HEK293T (cell line): ENCODE measurements at regions not wholly inside any gene's neighbourhood (a gene's known extent, or its start where the extent isn't known, plus 50 kb on each side); places are given as distances from the start of the nearest gene placed in this dataset.

Experiments used
- CTCF ChIA-PET: fragments of 350-600 bp; formaldehyde crosslinking; extraction: SDS; loops from one replicate; lab custom pipeline; 2021; ENCODE audit warnings: antibody characterized with exemption, inconsistent platforms; lab: Yijun Ruan, JAX
- POLR2A ChIA-PET: fragments of 350-600 bp; formaldehyde crosslinking; extraction: SDS; loops from one replicate; lab custom pipeline; 2020; ENCODE audit warnings: antibody characterized with exemption, inconsistent platforms; lab: Yijun Ruan, JAX
- DNase-seq: peaks from one replicate; pipeline ENCODE4 v3.0.0; 2012; ENCODE audit warnings: mixed read lengths; ENCODE audit errors: extremely low spot score
- ARNT ChIP-seq: fragments of 450-650 bp; IDR thresholded peaks from 2 replicates; pipeline ENCODE4 v1.6.1; 2017; ENCODE audit warnings: mild to moderate bottlenecking
- BHLHE40 ChIP-seq: fragments of 450-650 bp; IDR thresholded peaks from 2 replicates; pipeline ENCODE4 v1.6.1; 2016; ENCODE audit warnings: mild to moderate bottlenecking, moderate library complexity, borderline replicate concordance
- CTBP1 ChIP-seq: fragments of 450-650 bp; IDR thresholded peaks from 2 replicates; pipeline ENCODE4 v1.6.1; 2016; ENCODE audit warnings: borderline replicate concordance
- ELF4 ChIP-seq: fragments of 450-650 bp; IDR thresholded peaks from 2 replicates; pipeline ENCODE4 v1.6.1; 2017; ENCODE audit warnings: antibody characterized with exemption
- FOXA1 ChIP-seq: fragments of 450-650 bp; IDR thresholded peaks from 2 replicates; pipeline ENCODE4 v1.6.1; 2016; ENCODE audit warnings: mild to moderate bottlenecking
- FOXK2 ChIP-seq: fragments of 450-650 bp; IDR thresholded peaks from 2 replicates; pipeline ENCODE4 v1.6.1; 2016; ENCODE audit warnings: mild to moderate bottlenecking
- FOXM1 ChIP-seq: fragments of 450-650 bp; IDR thresholded peaks from 2 replicates; pipeline ENCODE4 v1.6.1; 2017; ENCODE audit warnings: mild to moderate bottlenecking, borderline replicate concordance
- HDGF ChIP-seq: fragments of 450-650 bp; IDR thresholded peaks from 2 replicates; pipeline ENCODE4 v1.6.1; 2017; ENCODE audit warnings: antibody characterized with exemption, borderline replicate concordance
- L3MBTL2 ChIP-seq: fragments of 450-650 bp; conservative IDR thresholded peaks from 2 replicates; pipeline ENCODE4 v1.6.1; 2016; ENCODE audit warnings: mild to moderate bottlenecking
- LEF1 ChIP-seq: fragments of 450-650 bp; IDR thresholded peaks from 2 replicates; pipeline ENCODE4 v1.6.1; 2017; ENCODE audit warnings: mild to moderate bottlenecking, borderline replicate concordance
- NFRKB ChIP-seq: fragments of 450-650 bp; IDR thresholded peaks from 2 replicates; pipeline ENCODE4 v1.6.1; 2016; ENCODE audit warnings: mild to moderate bottlenecking, moderate library complexity
- SP1 ChIP-seq: fragments of 450-650 bp; IDR thresholded peaks from 2 replicates; pipeline ENCODE4 v1.6.1; 2017
- SUZ12 ChIP-seq: fragments of 450-650 bp; IDR thresholded peaks from 2 replicates; pipeline ENCODE4 v1.6.1; 2016; ENCODE audit warnings: mild to moderate bottlenecking
- TARDBP ChIP-seq: fragments of 450-650 bp; IDR thresholded peaks from 2 replicates; pipeline ENCODE4 v1.6.1; 2016
- ZNF384 ChIP-seq: fragments of 450-650 bp; IDR thresholded peaks from 2 replicates; pipeline ENCODE4 v1.6.1; 2016
- TF ChIP-seq, protein P1 (sequence below): fragments of 450-650 bp; IDR thresholded peaks from 2 replicates; pipeline ENCODE4 v1.6.1; 2016

DNA sequence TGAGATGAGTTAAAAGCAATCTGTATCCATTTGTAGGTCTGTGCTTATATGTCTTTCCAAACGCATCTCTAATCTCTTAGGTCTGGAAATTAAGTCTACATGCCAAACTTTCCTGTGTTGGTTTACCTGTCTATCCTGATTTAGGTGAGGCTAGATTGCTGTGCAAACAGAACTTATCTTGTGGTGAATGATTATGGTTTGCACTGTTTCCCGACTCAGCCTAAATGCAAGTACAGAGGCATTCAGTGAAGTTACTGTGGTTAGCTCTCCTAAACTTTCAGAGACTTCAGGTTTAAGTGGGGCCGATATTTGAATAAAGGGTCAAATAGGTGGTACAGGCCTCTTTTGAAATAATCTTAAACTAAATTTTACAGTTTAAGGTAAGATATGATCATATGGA lies 103.5 kb downstream of the ICOS start:
- no peak for DNase-seq
- CTCF ChIA-PET, result no interaction called here
- TF ChIP-seq ELF4 (no peak), CTBP1 (no peak), NFRKB (no peak), FOXK2 (no peak), SP1 (no peak), TARDBP (no peak), SUZ12 (no peak), L3MBTL2 (no peak), FOXM1 (no peak), LEF1 (no peak), HDGF (no peak)
- TF ChIP-seq, protein P1, sequence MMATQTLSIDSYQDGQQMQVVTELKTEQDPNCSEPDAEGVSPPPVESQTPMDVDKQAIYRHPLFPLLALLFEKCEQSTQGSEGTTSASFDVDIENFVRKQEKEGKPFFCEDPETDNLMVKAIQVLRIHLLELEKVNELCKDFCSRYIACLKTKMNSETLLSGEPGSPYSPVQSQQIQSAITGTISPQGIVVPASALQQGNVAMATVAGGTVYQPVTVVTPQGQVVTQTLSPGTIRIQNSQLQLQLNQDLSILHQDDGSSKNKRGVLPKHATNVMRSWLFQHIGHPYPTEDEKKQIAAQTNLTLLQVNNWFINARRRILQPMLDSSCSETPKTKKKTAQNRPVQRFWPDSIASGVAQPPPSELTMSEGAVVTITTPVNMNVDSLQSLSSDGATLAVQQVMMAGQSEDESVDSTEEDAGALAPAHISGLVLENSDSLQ, result no peak
- POLR2A ChIA-PET, result no interaction called here

DNA sequence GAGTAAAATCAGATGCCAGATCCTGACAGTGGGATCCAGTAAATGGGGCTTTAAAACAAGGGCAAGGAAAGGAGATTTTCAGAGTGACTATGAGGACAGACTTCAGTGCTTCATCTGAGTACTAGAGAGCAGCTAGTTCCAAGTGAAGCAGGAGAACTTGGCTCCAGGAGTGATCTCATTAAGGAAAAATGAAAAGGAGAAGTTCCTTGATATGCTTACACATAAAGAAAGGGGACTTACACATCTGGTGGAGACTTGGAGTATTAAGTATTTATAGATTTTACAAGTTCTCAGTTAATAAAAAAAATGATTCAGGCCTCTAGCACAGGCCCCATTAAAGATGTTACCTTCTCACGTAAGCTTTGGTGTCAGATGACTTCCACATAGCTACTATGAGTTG lies 105.8 kb downstream of the ICOS start:
- TF ChIP-seq SUZ12, result no peak
- no peak for TF ChIP-seq FOXA1
- no peak for TF ChIP-seq LEF1
- no peak for TF ChIP-seq FOXM1
- TF ChIP-seq FOXK2, result no peak
- TF ChIP-seq CTBP1, result no peak
- TF ChIP-seq NFRKB, result no peak
- TF ChIP-seq L3MBTL2, result no peak
- no peak for TF ChIP-seq ARNT
- no peak for TF ChIP-seq SP1
- TF ChIP-seq HDGF, result no peak
- no peak for TF ChIP-seq ELF4
- TF ChIP-seq TARDBP, result no peak
- POLR2A ChIA-PET, result no interaction called here
- no peak for DNase-seq
- CTCF ChIA-PET, result no interaction called here

DNA sequence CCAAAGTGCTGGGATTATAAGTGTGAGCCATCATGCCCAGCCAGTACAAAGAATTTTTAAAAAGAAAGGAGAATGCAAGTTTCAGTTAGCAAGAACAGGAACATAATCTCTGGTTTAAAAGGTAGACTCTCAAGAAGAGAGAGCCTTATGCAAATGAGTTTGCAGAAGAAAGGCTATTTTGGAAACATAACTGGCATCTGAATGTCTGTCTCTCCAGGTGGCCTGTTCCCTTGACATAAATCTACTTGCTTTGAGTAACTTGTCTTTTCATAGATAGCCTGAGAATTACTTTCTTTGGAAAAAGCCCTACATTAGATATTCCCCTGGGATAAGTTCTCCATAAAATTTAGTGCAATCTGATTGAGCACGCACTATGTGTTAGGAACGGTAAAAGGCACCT lies 109.6 kb downstream of the ICOS start:
- ChIA-PET POLR2A (no interaction called here), CTCF (no interaction called here)
- TF ChIP-seq ZNF384 (no peak), L3MBTL2 (no peak), SP1 (no peak), NFRKB (no peak), BHLHE40 (no peak), HDGF (no peak), LEF1 (no peak), FOXA1 (no peak), ELF4 (no peak), CTBP1 (no peak), ARNT (no peak), TARDBP (no peak), SUZ12 (no peak), FOXM1 (no peak)
- TF ChIP-seq, protein P1, result no peak
- no peak for DNase-seq

DNA sequence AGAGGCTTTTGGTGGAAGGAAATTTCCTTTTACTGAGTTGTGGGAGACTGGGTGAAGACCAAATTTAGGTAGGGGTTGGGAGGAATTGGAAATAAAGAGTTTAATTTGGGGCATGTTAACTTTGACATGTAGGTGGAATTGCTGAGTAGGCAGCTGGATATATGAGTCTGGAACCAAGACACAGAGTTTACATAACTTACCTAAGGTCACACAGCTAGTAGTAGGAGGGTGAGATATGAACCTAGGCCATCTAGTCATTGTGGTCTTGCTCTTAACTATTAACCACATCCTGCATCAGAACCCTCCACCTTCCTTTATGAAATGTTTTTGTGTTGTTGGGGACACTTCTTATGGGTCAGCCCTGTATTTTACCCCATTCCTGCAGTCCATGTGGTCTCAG lies 113.1 kb downstream of the ICOS start:
- POLR2A ChIA-PET, result no interaction called here
- CTCF ChIA-PET, result no interaction called here
- DNase-seq, result no peak
- TF ChIP-seq HDGF, result no peak
- no peak for TF ChIP-seq ARNT
- no peak for TF ChIP-seq SP1
- no peak for TF ChIP-seq L3MBTL2
- TF ChIP-seq ELF4, result no peak
- no peak for TF ChIP-seq FOXM1
- no peak for TF ChIP-seq ZNF384
- TF ChIP-seq LEF1, result no peak
- TF ChIP-seq, protein P1, result no peak
- TF ChIP-seq NFRKB, result no peak

DNA sequence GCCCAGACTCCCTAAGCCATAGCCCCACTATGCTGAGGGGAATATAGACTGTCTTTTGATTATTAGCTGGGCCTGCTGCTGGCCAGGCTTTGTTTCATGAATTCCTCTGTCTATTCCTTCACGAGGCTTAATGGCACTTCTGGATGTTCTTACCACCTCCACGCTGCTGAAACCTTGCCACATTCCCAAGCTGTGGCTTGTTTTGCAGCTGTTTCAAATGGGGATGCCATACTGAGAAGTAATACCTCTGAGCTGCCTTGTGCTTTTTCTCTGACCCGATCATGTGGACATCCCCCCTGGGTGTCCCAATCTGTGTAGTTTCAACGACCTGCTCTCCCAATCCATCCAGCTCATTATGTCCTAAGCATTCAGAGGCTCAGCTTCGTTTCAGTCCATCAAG lies 114.1 kb downstream of the ICOS start:
- TF ChIP-seq SUZ12, result no peak
- no peak for TF ChIP-seq CTBP1
- TF ChIP-seq FOXA1, result no peak
- no peak for TF ChIP-seq HDGF
- no peak for TF ChIP-seq FOXM1
- TF ChIP-seq BHLHE40, result no peak
- no peak for TF ChIP-seq FOXK2
- no peak for TF ChIP-seq ELF4
- TF ChIP-seq ZNF384, result no peak
- no peak for TF ChIP-seq ARNT
- ChIA-PET POLR2A (no interaction called here), CTCF (no interaction called here)
- DNase-seq, result no peak

DNA sequence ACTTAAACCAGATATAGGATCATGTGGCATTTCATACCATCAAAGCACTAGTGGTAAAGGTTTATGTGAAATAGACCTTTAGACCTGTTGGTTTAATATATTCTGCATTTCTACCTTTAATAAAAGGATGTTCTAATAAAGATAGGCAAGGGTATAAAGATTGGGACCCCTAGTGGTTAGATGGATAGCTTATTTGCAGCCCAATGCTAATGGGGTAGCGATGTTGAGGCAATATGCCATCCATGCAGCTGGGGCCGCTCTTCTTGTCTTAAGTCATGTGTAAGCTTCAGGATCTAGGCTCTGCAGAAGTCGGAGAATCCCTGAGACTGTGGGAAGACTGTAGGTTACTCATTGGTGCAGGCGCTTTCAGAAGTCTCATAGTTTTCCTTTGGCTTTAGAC lies 114.9 kb downstream of the ICOS start:
- TF ChIP-seq BHLHE40, result no peak
- ChIA-PET POLR2A (no interaction called here), CTCF (interaction anchor here (0.6 kb wide), 1 partner anchor 235 kb away, joined by 7 read pairs; no protein-coding TSS in a partner anchor)
- DNase-seq, result peak; percentile 16

DNA sequence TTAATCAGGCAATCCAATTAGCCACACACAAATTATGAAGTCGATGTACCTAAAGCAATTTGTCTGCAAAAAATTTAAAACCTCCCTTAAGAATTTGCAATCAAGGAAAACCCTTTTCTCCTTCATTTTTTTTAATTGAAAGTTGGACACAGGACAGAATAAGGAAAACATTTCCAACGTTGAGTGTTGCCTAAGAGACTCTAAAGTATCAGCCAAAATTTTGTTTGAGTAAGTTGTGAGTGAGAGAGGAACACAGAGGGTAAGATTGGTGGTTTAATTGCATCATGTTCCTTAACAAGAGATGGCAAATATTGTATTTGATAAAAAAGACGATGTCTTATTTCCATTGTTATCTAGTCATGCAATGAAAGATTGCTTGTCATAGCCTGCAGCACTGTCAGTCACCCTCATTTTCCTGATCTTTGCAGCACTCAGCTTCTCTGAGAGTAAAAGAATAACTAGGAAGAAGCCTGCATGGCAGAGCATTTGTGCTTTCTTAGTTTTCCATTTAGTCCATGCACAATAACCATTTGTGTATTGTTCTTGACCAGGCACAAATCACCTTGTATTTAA lies 115.5 kb downstream of the ICOS start:
- DNase-seq, result no peak
- TF ChIP-seq, protein P1, result no peak
- TF ChIP-seq HDGF, result no peak
- no peak for TF ChIP-seq ARNT
- TF ChIP-seq SP1, result no peak
- no peak for TF ChIP-seq FOXA1
- no peak for TF ChIP-seq BHLHE40
- no peak for TF ChIP-seq CTBP1
- no peak for TF ChIP-seq LEF1
- no peak for TF ChIP-seq SUZ12
- TF ChIP-seq NFRKB, result no peak
- TF ChIP-seq ELF4, result no peak
- no peak for TF ChIP-seq FOXM1
- no peak for TF ChIP-seq TARDBP
- TF ChIP-seq FOXK2, result no peak
- TF ChIP-seq ZNF384, result no peak
- TF ChIP-seq L3MBTL2, result no peak
- CTCF ChIA-PET, result no interaction called here
- POLR2A ChIA-PET, result no interaction called here
